ENCODE measurements at regions not wholly inside any gene's neighbourhood (a gene's known extent, or its start where the extent isn't known, plus 50 kb on each side); places are given as distances from the start of the nearest gene placed in this dataset.
A peak's percentile ranks its signal among the peaks of the same experiment; 100 is the strongest.

DNA sequence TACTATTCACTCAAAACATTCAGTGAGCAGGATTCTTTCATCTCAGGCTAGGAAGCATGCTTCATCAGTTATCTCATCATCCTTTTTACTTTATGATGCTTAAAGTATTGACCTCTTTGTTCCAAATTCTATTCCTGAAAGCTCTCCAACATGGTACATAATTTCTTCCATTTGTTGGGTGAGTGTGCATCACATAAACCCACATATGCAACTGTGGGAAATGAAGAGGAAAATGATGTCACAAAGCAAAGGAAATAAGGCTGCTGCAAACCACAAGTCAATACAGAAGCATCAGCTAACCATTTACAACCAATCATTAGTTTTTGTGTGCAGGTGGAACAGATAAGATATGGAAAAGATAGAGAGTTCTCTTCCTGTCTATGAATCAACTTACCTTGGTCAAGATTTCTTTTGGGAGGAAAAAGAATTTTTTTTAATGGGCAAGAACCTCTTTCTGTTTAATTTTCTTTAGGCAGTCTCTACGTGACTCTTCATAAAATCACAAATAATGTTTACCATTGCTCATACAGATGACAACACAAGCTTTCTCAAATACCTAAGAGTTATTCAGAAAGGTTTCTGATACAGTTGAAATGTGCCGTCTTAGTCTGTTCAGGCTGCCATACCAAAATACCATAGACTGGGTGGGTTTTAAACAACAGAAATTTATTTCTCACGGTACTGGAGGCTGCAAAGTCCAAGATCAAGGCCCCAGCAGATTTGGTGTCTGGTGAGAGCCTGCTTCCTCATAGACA lies 259.9 kb downstream of the ADGRG6 start:
- no peak for DNase-seq

GRCh38 chr6:142562865-142563264 lies 261.1 kb downstream of the ADGRG6 start:
- no peak for DNase-seq

- peak; percentile 71 for DNase-seq
Measured at GRCh38 chr6:142566628-142567396, 265.0 kb downstream of the ADGRG6 start.

DNA sequence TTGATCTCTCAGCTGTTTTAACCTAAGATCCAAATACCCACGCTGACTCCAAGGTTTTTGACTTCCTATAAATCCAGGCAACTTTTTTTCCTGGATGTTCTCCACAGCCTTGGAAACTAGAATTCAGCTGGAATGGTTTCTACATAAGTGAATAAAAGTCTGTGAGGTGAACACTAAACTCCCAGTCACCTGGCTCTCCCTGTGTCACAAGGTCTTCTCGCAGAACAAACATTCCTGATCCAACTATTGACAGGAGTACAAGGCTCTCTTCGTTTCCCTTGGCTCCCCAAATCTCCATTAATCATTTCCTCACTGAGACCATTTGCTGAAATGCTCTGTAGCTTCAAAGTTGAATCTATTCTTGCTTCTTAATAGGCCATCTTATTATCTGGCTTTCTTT lies 265.7 kb downstream of the ADGRG6 start:
- DNase-seq = no peak

DNA sequence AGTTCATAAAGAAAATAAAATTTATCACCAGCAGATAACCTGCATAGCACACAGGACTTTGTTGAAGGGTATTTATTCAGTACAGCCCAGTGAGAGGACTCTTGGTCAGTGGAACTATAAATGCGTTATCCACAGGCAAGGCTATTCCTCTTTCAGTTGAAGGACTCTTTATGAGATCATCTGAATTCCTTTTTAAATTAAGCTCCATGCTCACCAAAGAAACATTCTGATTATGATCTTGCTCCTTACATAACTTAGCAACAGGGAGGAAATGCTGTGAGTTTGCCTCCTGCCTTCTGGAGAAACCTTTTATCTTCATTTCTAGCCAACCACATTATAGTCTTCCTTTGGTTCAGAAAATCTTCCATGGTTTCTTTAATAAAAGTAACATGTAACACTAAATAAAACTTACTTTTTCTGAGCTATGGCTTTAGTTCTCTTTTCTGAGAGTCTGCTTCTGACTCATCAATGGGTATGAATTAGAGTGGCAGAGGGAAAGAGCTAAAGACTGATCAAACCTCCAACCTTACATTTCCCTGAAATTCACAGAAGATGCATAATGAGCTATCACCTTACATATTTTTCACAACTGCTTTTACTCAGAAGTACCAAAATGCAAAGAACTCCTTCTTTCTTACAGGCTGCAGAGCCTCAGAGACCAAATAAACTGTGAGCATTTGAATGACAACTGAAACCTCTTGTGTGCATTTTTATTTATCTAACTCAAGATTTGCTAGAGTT lies 267.2 kb downstream of the ADGRG6 start:
- DNase-seq = no peak

- no peak for DNase-seq
Measured at GRCh38 chr6:142569676-142570075, 267.9 kb downstream of the ADGRG6 start.

GRCh38 chr6:142570221-142570671 lies 268.4 kb downstream of the ADGRG6 start:
- no peak for DNase-seq

- DNase-seq = no peak
Measured at GRCh38 chr6:142592876-142593275, 291.1 kb downstream of the ADGRG6 start.

DNA sequence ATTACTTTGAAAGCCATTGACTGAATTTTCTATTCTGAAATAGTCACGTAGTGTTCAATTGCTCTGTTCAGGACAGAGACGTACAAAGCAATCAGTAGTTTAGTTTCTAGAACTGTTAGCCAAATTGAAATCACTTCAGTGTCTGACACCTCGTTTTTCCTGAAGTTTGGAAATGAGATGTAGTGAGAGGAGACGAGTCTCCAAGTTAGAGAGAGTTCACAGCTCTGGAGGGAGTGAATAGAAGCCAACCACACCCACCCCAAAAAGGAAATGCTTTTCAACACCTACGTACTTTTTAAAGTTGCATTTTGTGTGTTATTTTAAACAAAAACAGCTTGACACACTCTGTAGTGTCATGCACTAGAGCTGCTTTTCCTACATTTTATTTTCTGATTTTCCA lies 296.0 kb downstream of the ADGRG6 start:
- DNase-seq = no peak

- no peak for DNase-seq
Measured at GRCh38 chr6:142601427-142601826, 299.6 kb downstream of the ADGRG6 start.

- DNase-seq = no peak
Measured at GRCh38 chr6:142602972-142603371, 301.2 kb downstream of the ADGRG6 start.

GRCh38 chr6:142605922-142606485 lies 304.2 kb downstream of the ADGRG6 start:
- no peak for DNase-seq

GRCh38 chr6:142612956-142613355 lies 311.1 kb downstream of the ADGRG6 start:
- DNase-seq = no peak

DNA sequence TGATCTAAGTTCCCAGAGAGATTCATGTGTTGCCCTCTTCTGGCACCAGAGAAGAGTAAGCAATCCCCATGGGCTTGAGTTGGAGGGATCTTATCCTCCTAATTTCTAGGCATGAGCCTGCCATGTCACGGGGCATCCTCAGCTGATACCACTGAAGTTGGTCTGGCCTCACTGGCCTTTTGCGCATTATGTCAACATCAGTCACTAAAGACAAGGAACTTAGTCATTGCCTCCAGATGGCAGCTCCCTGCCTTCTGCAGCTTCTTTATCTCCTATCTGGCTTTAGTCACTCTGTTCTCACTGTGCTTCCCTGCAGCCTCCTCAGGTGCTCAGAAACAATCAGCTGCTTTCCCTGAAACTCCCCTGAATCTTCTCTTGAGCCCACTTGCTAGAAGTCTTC lies 312.2 kb downstream of the ADGRG6 start:
- DNase-seq = no peak

DNA sequence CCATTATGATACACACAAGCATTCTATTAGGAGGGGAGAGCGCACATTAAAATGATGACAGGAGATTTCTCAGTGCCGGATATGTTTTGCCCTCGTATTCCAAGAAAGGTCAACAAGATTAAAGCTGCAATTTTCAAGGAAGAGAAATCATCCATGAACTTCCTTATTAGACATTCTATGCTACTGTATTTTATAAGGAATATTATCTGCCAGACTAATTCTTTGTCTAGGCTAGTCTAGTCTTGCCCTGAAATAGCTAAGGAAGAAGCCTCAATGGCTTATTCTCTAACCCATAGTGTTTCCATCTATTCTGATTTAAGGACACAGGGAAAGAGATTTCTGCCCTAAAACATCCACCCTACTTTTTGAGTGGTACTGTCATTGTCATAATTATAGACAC lies 315.4 kb downstream of the ADGRG6 start:
- no peak for DNase-seq

DNA sequence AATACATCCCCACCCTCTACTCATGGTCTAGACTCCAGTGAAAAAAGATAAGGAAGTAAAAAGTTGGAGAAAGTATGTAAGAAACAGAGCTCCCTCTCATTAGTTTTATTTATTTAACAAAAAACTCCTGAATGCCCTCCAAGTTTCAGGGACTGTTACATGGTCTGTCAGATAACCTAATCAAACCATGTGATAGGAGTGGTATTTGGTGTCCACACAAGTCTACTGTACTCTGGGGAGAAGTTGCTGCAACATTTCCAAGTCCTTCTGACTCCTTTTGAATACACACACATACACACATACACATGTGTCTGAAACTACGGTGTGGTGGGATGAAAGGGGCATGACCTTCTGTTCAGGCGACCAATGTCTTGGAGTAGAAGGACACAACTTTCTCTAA lies 320.0 kb downstream of the ADGRG6 start:
- DNase-seq = no peak

GRCh38 chr6:142624978-142625715 lies 319.8 kb downstream of the HIVEP2 start:
- DNase-seq = no peak

DNA sequence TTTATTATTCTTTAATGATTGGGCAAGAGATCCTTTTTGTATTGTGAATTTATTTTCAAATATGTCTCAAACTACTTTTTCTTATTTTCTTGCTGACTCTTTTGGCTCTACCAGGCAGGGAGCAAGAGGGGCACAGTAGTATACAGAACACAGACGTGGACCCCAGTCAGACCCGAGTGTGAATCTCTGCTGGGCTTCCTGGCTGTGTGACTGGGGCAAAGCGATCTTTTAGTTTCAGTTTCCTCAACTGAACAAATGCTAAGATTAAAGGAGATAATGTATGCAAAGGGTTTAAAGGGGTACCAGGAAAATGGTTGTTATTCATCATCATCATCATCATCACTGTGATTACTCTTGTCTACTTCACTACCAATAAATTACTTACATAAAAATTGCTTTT lies 317.5 kb downstream of the HIVEP2 start:
- DNase-seq = no peak

GRCh38 chr6:142631517-142632385 lies 313.2 kb downstream of the HIVEP2 start:
- no peak for DNase-seq

- no peak for DNase-seq
Measured at GRCh38 chr6:142633317-142633716, 311.7 kb downstream of the HIVEP2 start.

DNA sequence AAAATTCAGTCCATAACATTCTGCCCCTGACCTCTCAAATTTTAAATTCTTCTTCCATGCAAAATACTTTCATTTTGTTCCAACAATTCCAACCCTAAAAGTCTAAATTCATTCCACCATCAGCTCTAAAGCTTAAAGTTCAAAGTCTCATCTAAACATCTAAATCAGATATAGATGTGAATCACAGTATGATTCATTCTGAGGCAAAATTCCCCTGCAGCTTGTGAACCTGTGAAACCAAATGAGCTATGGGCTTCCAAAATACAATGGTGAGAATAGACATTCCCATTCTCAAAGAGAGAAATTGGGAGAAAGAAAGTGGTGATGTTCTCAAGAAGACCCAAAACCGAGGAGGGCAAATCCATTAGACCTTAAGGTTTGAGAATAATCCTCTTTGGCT lies 309.8 kb downstream of the HIVEP2 start:
- DNase-seq = no peak
